ENCODE measurements at regions not wholly inside any gene's neighbourhood (a gene's known extent, or its start where the extent isn't known, plus 50 kb on each side); places are given as distances from the start of the nearest gene placed in this dataset.
A peak's percentile ranks its signal among the peaks of the same experiment; 100 is the strongest.

GRCh38 chr16:85550953-85551924 lies 61.9 kb upstream of the GSE1 start:
- Mint-ChIP-seq H3K27me3 (no peaks in the 10 kb centered on the region), H3K27ac (peak overlapping the region; percentile 67), H3K36me3 (ENCODE audit: insufficient read depth) (no peaks in the 10 kb centered on the region), H3K4me3 (ENCODE audit: low read depth) (no peak overlapping the region), H3K4me1 (ENCODE audit: low read depth) (peaks cover 17% of the 10 kb centered on the region), H3K9me3 (ENCODE audit: low read depth) (no peaks in the 10 kb centered on the region)
- DNase-seq (ENCODE audit: low spot score, unreplicated experiment): no peak
- no peak for TF ChIP-seq CTCF (IDR thresholded peaks at IDR 0.05; ENCODE audit: unreplicated experiment)

DNA sequence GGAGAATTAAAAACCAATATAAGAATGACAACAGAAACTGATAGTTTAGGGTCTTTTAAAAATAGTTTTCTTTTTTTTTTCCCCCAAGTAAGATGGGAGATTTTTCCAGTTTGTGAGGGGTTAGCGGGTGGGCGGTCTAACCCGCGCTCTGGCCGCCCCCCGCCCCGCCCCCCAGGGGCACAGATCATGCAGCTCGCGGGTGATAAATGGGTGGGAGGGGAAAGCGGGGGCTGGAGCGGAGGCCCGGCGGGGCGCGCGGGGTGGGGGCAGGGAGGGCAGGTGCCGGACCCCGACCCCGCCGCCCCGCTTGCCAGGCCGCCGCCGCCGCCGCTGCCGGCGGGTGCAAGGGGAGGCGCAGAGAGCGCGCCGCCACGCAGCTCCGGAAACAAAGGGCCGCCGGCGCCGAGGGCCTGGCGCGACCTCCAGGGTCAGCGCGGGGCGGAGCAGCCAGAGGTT lies 60.1 kb upstream of the GSE1 start:
- TF ChIP-seq CTCF (IDR thresholded peaks at IDR 0.05; ENCODE audit: unreplicated experiment): no peak
- H3K36me3 Mint-ChIP-seq (ENCODE audit: insufficient read depth): no peaks in the 10 kb centered on the region
- peak overlapping the region; percentile 90 for H3K27ac Mint-ChIP-seq
- peak overlapping the region; percentile 74 for H3K4me3 Mint-ChIP-seq (ENCODE audit: low read depth)
- H3K27me3 Mint-ChIP-seq: no peaks in the 10 kb centered on the region
- peaks cover 24% of the 10 kb centered on the region for H3K4me1 Mint-ChIP-seq (ENCODE audit: low read depth)
- no peaks in the 10 kb centered on the region for H3K9me3 Mint-ChIP-seq (ENCODE audit: low read depth)
- no peak for DNase-seq (ENCODE audit: low spot score, unreplicated experiment)

DNA sequence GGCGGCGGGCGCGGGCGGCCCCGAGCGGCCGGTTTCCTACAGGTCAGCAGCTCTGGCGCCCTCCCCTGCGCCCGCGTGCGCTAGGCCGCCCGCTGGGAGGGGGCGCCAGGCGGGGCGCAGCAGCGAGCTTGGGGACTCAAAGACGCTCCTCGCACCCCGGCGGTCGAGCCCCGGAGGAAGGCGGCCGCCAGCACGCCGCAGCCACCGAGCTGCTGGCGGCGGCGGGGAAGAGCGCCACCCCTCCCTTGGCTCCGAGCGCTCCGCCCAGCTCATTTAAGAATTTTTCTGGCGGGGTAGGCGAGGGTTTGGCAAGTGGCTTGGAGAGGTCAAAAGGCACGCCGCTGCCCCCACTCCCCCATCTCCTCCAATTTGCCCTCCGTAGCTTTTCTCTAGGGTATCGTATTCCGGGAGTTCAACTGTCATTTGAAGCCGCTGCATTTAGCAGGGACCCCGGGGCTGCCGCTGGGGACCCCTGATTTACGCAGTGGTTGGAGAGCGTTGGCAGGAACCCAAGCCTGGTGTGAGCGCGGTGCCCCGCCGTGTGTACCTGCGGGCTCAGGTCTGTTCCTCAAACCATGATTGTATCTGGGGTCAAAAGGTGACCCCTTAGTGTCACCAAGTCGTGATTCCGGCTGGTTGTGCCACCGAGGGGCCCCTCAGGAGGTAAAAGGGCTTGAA lies 59.5 kb upstream of the GSE1 start:
- no peaks in the 10 kb centered on the region for H3K27me3 Mint-ChIP-seq
- H3K27ac Mint-ChIP-seq: peak overlapping the region; percentile 97
- H3K36me3 Mint-ChIP-seq (ENCODE audit: insufficient read depth): no peaks in the 10 kb centered on the region
- H3K9me3 Mint-ChIP-seq (ENCODE audit: low read depth): no peaks in the 10 kb centered on the region
- peaks cover 30% of the 10 kb centered on the region for H3K4me1 Mint-ChIP-seq (ENCODE audit: low read depth)
- H3K4me3 Mint-ChIP-seq (ENCODE audit: low read depth): peak overlapping the region; percentile 95
- DNase-seq (ENCODE audit: low spot score, unreplicated experiment): peak; percentile 68
- peak; percentile 39 for TF ChIP-seq CTCF (IDR thresholded peaks at IDR 0.05; ENCODE audit: unreplicated experiment)

DNA sequence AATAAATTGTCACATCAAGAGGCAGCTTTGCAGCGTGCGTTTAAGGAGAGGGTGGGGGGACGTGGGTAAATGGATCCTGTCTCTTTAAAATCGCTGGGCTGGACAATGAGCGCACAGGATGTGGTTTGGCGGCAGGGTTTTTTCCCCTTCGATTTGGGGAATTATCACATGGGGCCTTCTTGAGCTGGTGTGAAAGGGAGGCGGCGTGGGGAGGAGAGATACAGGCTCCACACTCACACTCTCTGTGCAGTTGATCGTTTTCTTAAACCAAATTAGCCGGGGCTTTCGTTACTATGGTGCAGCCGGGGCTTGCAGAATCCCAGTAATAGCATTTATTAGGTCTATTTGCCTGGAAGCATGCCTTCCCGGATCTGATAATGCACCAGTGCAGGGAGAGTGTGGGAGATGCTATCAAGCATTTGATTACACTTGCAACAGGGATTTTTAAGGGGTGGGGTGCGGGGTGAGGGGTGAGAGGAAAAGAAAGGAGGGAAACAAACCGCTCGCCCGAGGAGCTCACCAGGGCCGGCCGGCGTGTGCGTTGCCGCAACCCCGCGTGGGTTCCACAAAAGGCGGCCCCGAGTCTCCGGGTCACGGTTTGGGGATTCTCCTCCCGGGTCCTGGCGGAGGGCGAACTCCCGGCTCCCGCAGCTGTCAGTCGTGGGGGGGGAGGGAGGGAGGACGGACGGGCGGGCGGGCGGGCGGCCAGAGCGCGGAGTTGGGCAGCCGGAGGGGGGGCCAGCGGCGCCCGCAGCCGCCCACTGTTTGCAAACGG lies 58.8 kb upstream of the GSE1 start:
- DNase-seq (ENCODE audit: low spot score, unreplicated experiment): no peak
- peak overlapping the region; percentile 97 for H3K27ac Mint-ChIP-seq
- H3K4me3 Mint-ChIP-seq (ENCODE audit: low read depth): peak overlapping the region; percentile 95
- TF ChIP-seq CTCF (IDR thresholded peaks at IDR 0.05; ENCODE audit: unreplicated experiment): no peak
- no peaks in the 10 kb centered on the region for H3K36me3 Mint-ChIP-seq (ENCODE audit: insufficient read depth)
- H3K9me3 Mint-ChIP-seq (ENCODE audit: low read depth): no peaks in the 10 kb centered on the region
- no peaks in the 10 kb centered on the region for H3K27me3 Mint-ChIP-seq
- peaks cover 35% of the 10 kb centered on the region for H3K4me1 Mint-ChIP-seq (ENCODE audit: low read depth)
